Fibroblast of the aortic adventitia (primary cell): ENCODE measurements at regions not wholly inside any gene's neighbourhood (a gene's known extent, or its start where the extent isn't known, plus 50 kb on each side); places are given as distances from the start of the nearest gene placed in this dataset.

Experiments used
- DNase-seq: peaks from one replicate; pipeline ENCODE4 v3.0.0-alpha.2; 2010; ENCODE audit warnings: low read depth
- H3K4me3 ChIP-seq: 2 replicates; pipeline ENCODE4 v1.5.1; 2011; ENCODE audit warnings: low read depth, mild to moderate bottlenecking, control low read depth, low read length, moderate library complexity
- CTCF ChIP-seq: IDR thresholded peaks from 2 replicates; pipeline ENCODE4 v1.5.1; 2011; ENCODE audit warnings: mild to moderate bottlenecking, low read length, control low read depth, inconsistent platforms; ENCODE audit not compliant: insufficient read depth

- DNase-seq, result no peak
- H3K4me3 ChIP-seq, result no peak overlapping the region
- TF ChIP-seq CTCF, result no peak
Observed at GRCh38 chr17:34113089-34113488, 142.0 kb upstream of the CCL2 start.

GRCh38 chr17:34114174-34114573 is 140.9 kb upstream of the CCL2 start:
- H3K4me3 ChIP-seq, result no peak overlapping the region
- no peak for TF ChIP-seq CTCF

GRCh38 chr17:34116306-34116705 is 138.8 kb upstream of the CCL2 start:
- DNase-seq, result no peak
- no peak overlapping the region for H3K4me3 ChIP-seq
- TF ChIP-seq CTCF, result no peak

More at GRCh38 chr17:34114174-34114573, 140.9 kb upstream of the CCL2 start:
- DNase-seq, result no peak

- no peak for DNase-seq
- no peak overlapping the region for H3K4me3 ChIP-seq
- TF ChIP-seq CTCF, result no peak
Observed at GRCh38 chr17:34117332-34117731, 137.8 kb upstream of the CCL2 start.

GRCh38 chr17:34117811-34118210 is 137.3 kb upstream of the CCL2 start:
- no peak overlapping the region for H3K4me3 ChIP-seq
- no peak for TF ChIP-seq CTCF
- DNase-seq, result no peak

GRCh38 chr17:34118564-34118963 is 136.5 kb upstream of the CCL2 start:
- H3K4me3 ChIP-seq, result no peak overlapping the region
- peak; percentile 9 for DNase-seq
- TF ChIP-seq CTCF, result no peak

GRCh38 chr17:34121311-34121710 is 133.8 kb upstream of the CCL2 start:
- TF ChIP-seq CTCF, result no peak
- H3K4me3 ChIP-seq, result no peak overlapping the region
- no peak for DNase-seq
